Panc1 (cell line): ENCODE measurements at regions not wholly inside any gene's neighbourhood (a gene's known extent, or its start where the extent isn't known, plus 50 kb on each side); places are given as distances from the start of the nearest gene placed in this dataset.

Experiments
- ATAC-seq: fragments of 200-7000 bp; cut with Tn5 transposase; 2 replicates; pipeline ENCODE4 v1.9.1; 2020; ENCODE audit warnings: mild to moderate bottlenecking, moderate library complexity
- BruUV-seq: library from RNA; stranded (reverse); fragments of 400-500 nt; replicated peaks from 2 replicates; lab custom pipeline; 2021; lab: Mats Ljungman, UMichigan
- CTCF ChIA-PET: fragments of 300-600 bp; sonication (Branson Sonifier 250); formaldehyde crosslinking; loops from one replicate; lab custom pipeline; 2022; ENCODE audit warnings: antibody characterized with exemption; lab: Charles Lee
- POLR2A ChIA-PET: fragments of 300-600 bp; sonication (Branson Sonifier 250); formaldehyde crosslinking; loops from one replicate; lab custom pipeline; 2022; ENCODE audit warnings: antibody characterized with exemption; lab: Charles Lee
- DNase-seq: peaks from one replicate; pipeline ENCODE4 v3.0.0-alpha.2; 2010; ENCODE audit warnings: low read depth, low spot score
- H3K27ac ChIP-seq: 2 replicates; pipeline ENCODE4 v1.5.1; 2011; ENCODE audit warnings: mild to moderate bottlenecking, low read length, inconsistent platforms
- H3K27me3 ChIP-seq: fragments of 200-500 bp; sonication (Bioruptor generic); 2 replicates; pipeline ENCODE4 v1.6.0; 2014; ENCODE audit warnings: low read length, inconsistent platforms; ENCODE audit not compliant: control insufficient read depth, insufficient read depth
- H3K36me3 ChIP-seq: fragments of 200-500 bp; sonication (Bioruptor generic); 2 replicates; pipeline ENCODE4 v1.5.1; 2014; ENCODE audit warnings: inconsistent platforms, mild to moderate bottlenecking, low read length, moderate library complexity; ENCODE audit not compliant: control insufficient read depth, insufficient read depth
- H3K4me1 ChIP-seq: 2 replicates; pipeline ENCODE4 v1.5.1; 2011; ENCODE audit warnings: inconsistent platforms, mild to moderate bottlenecking, low read length, moderate library complexity; ENCODE audit not compliant: control insufficient read depth, insufficient read depth
- H3K4me3 ChIP-seq, 2 experiments: 2 replicates each; pipeline ENCODE4 v1.5.1; 2011 to 2012; ENCODE audit warnings: low read depth in 2 of 2, low read length in 2 of 2, mild to moderate bottlenecking in 2 of 2, inconsistent platforms in 1 of 2, moderate library complexity in 1 of 2
- H3K9me3 ChIP-seq: fragments of 200-500 bp; sonication (Bioruptor generic); 2 replicates; pipeline ENCODE4 v1.5.1; 2014; ENCODE audit warnings: low read depth, mild to moderate bottlenecking, inconsistent platforms, low read length, moderate library complexity; ENCODE audit not compliant: control insufficient read depth, insufficient read depth
- CTCF ChIP-seq: fragments of 450-650 bp; IDR thresholded peaks from 2 replicates; pipeline ENCODE4 v1.5.1; 2017; ENCODE audit warnings: mild to moderate bottlenecking
- POLR2AphosphoS5 ChIP-seq: IDR thresholded peaks from 2 replicates; pipeline ENCODE4 v1.6.1; 2012; ENCODE audit warnings: mild to moderate bottlenecking, low read depth, low read length, moderate library complexity
- SIN3A ChIP-seq: IDR thresholded peaks from 2 replicates; pipeline ENCODE4 v1.6.1; 2012; ENCODE audit warnings: low read depth, mild to moderate bottlenecking, low read length, moderate library complexity, borderline replicate concordance; ENCODE audit not compliant: insufficient read depth
- TCF7L2 ChIP-seq: IDR thresholded peaks from 2 replicates; pipeline ENCODE4 v1.6.1; 2011; ENCODE audit warnings: mild to moderate bottlenecking, low read depth, low read length, inconsistent platforms
- in situ Hi-C: cut with HindIII; loops from 2 replicates; pipeline ENCODE4 v1.10.0; 2016; ENCODE audit warnings: low sequenced_read_pairs, low pct_unique_long_range_greater_than_20kb
- intact Hi-C: fragments of 100-400 bp; cut with micrococcal nuclease; formaldehyde crosslinking; loops from one replicate; pipeline ENCODE4 v1.10.0; 2022; ENCODE audit not compliant: unreplicated experiment
- TF ChIP-seq, protein P1 (sequence below), 2 experiments: IDR thresholded peaks; 2 replicates each; pipeline ENCODE4 v1.6.1; 2011 to 2012; ENCODE audit warnings: low read depth in 2 of 2, control low read depth in 1 of 2, low read length in 1 of 2, mild to moderate bottlenecking in 1 of 2, moderate library complexity in 1 of 2; ENCODE audit not compliant: insufficient read depth in 1 of 2

DNA sequence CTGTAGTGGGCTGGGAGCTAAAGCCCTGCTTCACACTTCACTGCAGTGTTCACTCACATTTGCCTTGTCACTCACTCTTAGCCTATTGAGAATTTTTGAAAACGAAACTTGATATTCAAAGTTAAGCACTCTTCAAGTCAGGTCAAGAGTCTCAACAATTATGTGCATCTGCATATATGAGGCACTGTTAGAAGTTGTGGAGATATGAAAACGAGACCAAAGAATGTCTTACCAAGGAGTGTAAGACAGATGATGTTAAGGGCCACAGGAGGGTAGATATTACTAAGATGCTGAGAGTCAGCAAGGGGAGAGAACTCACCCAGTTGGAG is 64.7 kb upstream of the GJA8 start:
- Histone ChIP-seq H3K4me1 (no peaks in the 10 kb centered on the region), H3K27ac (no peak overlapping the region), H3K36me3 (no peaks in the 10 kb centered on the region), H3K9me3 (no peaks in the 10 kb centered on the region), H3K27me3 (no peaks in the 10 kb centered on the region; the same call in 1 of the 2 replicates), H3K4me3 (no peak overlapping the region)
- DNase-seq (no peak), ATAC-seq (no peak)
- CTCF ChIA-PET = no interaction called here
- POLR2A ChIA-PET = no interaction called here
- BruUV-seq = no TSS peak
- no peak for TF ChIP-seq POLR2AphosphoS5
- TF ChIP-seq, protein P1, sequence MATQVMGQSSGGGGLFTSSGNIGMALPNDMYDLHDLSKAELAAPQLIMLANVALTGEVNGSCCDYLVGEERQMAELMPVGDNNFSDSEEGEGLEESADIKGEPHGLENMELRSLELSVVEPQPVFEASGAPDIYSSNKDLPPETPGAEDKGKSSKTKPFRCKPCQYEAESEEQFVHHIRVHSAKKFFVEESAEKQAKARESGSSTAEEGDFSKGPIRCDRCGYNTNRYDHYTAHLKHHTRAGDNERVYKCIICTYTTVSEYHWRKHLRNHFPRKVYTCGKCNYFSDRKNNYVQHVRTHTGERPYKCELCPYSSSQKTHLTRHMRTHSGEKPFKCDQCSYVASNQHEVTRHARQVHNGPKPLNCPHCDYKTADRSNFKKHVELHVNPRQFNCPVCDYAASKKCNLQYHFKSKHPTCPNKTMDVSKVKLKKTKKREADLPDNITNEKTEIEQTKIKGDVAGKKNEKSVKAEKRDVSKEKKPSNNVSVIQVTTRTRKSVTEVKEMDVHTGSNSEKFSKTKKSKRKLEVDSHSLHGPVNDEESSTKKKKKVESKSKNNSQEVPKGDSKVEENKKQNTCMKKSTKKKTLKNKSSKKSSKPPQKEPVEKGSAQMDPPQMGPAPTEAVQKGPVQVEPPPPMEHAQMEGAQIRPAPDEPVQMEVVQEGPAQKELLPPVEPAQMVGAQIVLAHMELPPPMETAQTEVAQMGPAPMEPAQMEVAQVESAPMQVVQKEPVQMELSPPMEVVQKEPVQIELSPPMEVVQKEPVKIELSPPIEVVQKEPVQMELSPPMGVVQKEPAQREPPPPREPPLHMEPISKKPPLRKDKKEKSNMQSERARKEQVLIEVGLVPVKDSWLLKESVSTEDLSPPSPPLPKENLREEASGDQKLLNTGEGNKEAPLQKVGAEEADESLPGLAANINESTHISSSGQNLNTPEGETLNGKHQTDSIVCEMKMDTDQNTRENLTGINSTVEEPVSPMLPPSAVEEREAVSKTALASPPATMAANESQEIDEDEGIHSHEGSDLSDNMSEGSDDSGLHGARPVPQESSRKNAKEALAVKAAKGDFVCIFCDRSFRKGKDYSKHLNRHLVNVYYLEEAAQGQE (IDR thresholded peaks at IDR 0.05; ENCODE audit: insufficient read depth in 1 of 2, low read depth in 2 of 2, low read length in 1 of 2) = no peak
- no peak for TF ChIP-seq CTCF
- TF ChIP-seq TCF7L2 = no peak
- no peak for TF ChIP-seq SIN3A
- in situ Hi-C loops = no loop called here
- intact Hi-C loops = no loop called here

DNA sequence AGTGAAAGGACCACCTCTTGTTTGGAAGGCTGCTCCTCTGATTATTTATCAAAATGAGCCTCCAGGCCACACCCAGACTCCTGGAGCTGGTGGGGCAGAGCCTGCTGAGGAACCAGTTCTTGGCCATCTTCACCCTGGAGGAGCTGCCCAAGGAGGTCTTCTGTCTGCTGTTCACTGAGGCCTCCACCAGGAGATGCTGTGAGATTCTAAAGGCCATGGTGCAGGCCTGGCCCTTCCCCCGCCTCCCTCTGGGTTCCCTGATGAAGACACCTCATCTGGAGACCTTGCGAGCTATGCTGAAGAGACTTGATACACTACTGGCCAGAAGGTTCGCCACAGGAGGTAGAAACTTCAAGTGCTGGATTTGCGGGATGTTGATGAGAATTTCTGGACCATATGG is 61.7 kb upstream of the GJA8 start:
- no peaks in the 10 kb centered on the region; the same call in 1 of the 2 replicates for H3K27me3 ChIP-seq
- TF ChIP-seq TCF7L2 (no peak), POLR2AphosphoS5 (no peak), CTCF (no peak; the same call in 1 of the 2 replicates), SIN3A (no peak)
- TF ChIP-seq, protein P1 (IDR thresholded peaks at IDR 0.05; ENCODE audit: insufficient read depth in 1 of 2, low read depth in 2 of 2, low read length in 1 of 2) = no peak
- no peaks in the 10 kb centered on the region for H3K4me1 ChIP-seq
- in situ Hi-C loops (no loop called here), intact Hi-C loops (no loop called here)
- CTCF ChIA-PET = no interaction called here
- no peak for DNase-seq
- H3K36me3 ChIP-seq = no peaks in the 10 kb centered on the region
- no peaks in the 10 kb centered on the region for H3K9me3 ChIP-seq
- no peak for ATAC-seq
- no peak overlapping the region for H3K27ac ChIP-seq
- no peak overlapping the region for H3K4me3 ChIP-seq
- BruUV-seq = no TSS peak
- POLR2A ChIA-PET = no interaction called here
